GM12874 (cell line): ENCODE measurements at regions not wholly inside any gene's neighbourhood (a gene's known extent, or its start where the extent isn't known, plus 50 kb on each side); places are given as distances from the start of the nearest gene placed in this dataset.
A peak's percentile ranks its signal among the peaks of the same experiment; 100 is the strongest.

Source experiments
- CTCF ChIP-seq: IDR thresholded peaks from 2 replicates; pipeline ENCODE4 v1.5.1; 2011; ENCODE audit warnings: low read depth, mild to moderate bottlenecking, control low read depth, low read length, moderate library complexity; ENCODE audit not compliant: insufficient read depth

GRCh38 chr5:103842936-103843335 is 280.3 kb upstream of the NUDT12 start:
- no peak for TF ChIP-seq CTCF

GRCh38 chr5:103840600-103840999 is 278.0 kb upstream of the NUDT12 start:
- no peak for TF ChIP-seq CTCF

GRCh38 chr5:103834216-103834615 is 271.6 kb upstream of the NUDT12 start:
- TF ChIP-seq CTCF, result no peak

GRCh38 chr5:103829585-103829984 is 267.0 kb upstream of the NUDT12 start:
- TF ChIP-seq CTCF, result 0 out of 2 replicates have a peak, but pooled peaks have one; percentile 34

- no peak for TF ChIP-seq CTCF
These were observed 265.4 kb upstream of the NUDT12 start for GRCh38 chr5:103827976-103828375.

- TF ChIP-seq CTCF, result no peak
These were observed 258.8 kb upstream of the NUDT12 start for GRCh38 chr5:103821361-103821760.

GRCh38 chr5:103808464-103809106 is 246.0 kb upstream of the NUDT12 start:
- peak; percentile 89 for TF ChIP-seq CTCF

GRCh38 chr5:103804711-103805110 is 242.1 kb upstream of the NUDT12 start:
- no peak for TF ChIP-seq CTCF
